ENCODE measurements at regions not wholly inside any gene's neighbourhood (a gene's known extent, or its start where the extent isn't known, plus 50 kb on each side); places are given as distances from the start of the nearest gene placed in this dataset.

GRCh38 chr1:219676012-219676765 lies 63.3 kb upstream of the ZC3H11B start:
- intact Hi-C loops (cut with micrococcal nuclease), result no loop called here

GRCh38 chr1:219670426-219671149 lies 57.7 kb upstream of the ZC3H11B start:
- intact Hi-C loops (cut with micrococcal nuclease), result no loop called here

- intact Hi-C loops (cut with micrococcal nuclease), result no loop called here
Observed at GRCh38 chr1:219669556-219669955, 56.7 kb upstream of the ZC3H11B start.

- intact Hi-C loops (cut with micrococcal nuclease), result no loop called here
Observed at GRCh38 chr1:219669042-219669441, 56.1 kb upstream of the ZC3H11B start.

GRCh38 chr1:219668446-219668845 lies 55.5 kb upstream of the ZC3H11B start:
- intact Hi-C loops (cut with micrococcal nuclease), result no loop called here

GRCh38 chr1:219666242-219666641 lies 53.3 kb upstream of the ZC3H11B start:
- intact Hi-C loops (cut with micrococcal nuclease), result no loop called here

GRCh38 chr1:219665089-219665488 lies 52.2 kb upstream of the ZC3H11B start:
- intact Hi-C loops (cut with micrococcal nuclease), result no loop called here

GRCh38 chr1:219664310-219665029 lies 51.6 kb upstream of the ZC3H11B start:
- intact Hi-C loops (cut with micrococcal nuclease), result no loop called here
